GM06990 (cell line): ENCODE measurements at regions not wholly inside any gene's neighbourhood (a gene's known extent, or its start where the extent isn't known, plus 50 kb on each side); places are given as distances from the start of the nearest gene placed in this dataset.
A peak's percentile ranks its signal among the peaks of the same experiment; 100 is the strongest.

Source experiments
- DNase-seq: peaks from one replicate; pipeline ENCODE4 v3.0.0-alpha.2; 2011; ENCODE audit not compliant: insufficient read length; ENCODE audit errors: extremely low read depth
- H3K27me3 ChIP-seq: replicated peaks from 2 replicates; pipeline ENCODE4 v1.6.0; 2011; ENCODE audit warnings: low read length; ENCODE audit not compliant: control insufficient read depth, insufficient read depth
- H3K36me3 ChIP-seq: 2 replicates; pipeline ENCODE4 v1.5.1; 2011; ENCODE audit warnings: low read length; ENCODE audit not compliant: control insufficient read depth, insufficient read depth
- H3K4me3 ChIP-seq: replicated peaks from 2 replicates; pipeline ENCODE4 v1.5.1; 2011; ENCODE audit warnings: low read depth, mild to moderate bottlenecking, control low read depth, low read length
- CTCF ChIP-seq: IDR thresholded peaks from 2 replicates; pipeline ENCODE4 v1.5.1; 2011; ENCODE audit warnings: low read length, control low read depth, mild to moderate bottlenecking, inconsistent platforms; ENCODE audit not compliant: insufficient read depth, poor library complexity, severe bottlenecking

GRCh38 chr2:4353668-4354067 lies 650.3 kb downstream of the DCDC2C start:
- no peak for TF ChIP-seq CTCF
- no peaks in the 10 kb centered on the region for H3K27me3 ChIP-seq

GRCh38 chr2:4354164-4354563 lies 650.8 kb downstream of the DCDC2C start:
- no peak for DNase-seq

More at GRCh38 chr2:4353668-4354067, 650.3 kb downstream of the DCDC2C start:
- Histone ChIP-seq H3K4me3 (no peak overlapping the region), H3K36me3 (no peaks in the 10 kb centered on the region)
- DNase-seq: no peak

GRCh38 chr2:4354678-4355077 lies 651.3 kb downstream of the DCDC2C start:
- Histone ChIP-seq H3K27me3 (no peaks in the 10 kb centered on the region), H3K4me3 (no peak overlapping the region), H3K36me3 (no peaks in the 10 kb centered on the region)
- peak; percentile 18 for TF ChIP-seq CTCF
- DNase-seq: no peak

More at GRCh38 chr2:4354164-4354563, 650.8 kb downstream of the DCDC2C start:
- TF ChIP-seq CTCF: no peak
- H3K36me3 ChIP-seq: no peaks in the 10 kb centered on the region
- H3K4me3 ChIP-seq: no peak overlapping the region
- no peaks in the 10 kb centered on the region for H3K27me3 ChIP-seq

- Histone ChIP-seq H3K27me3 (no peaks in the 10 kb centered on the region), H3K36me3 (no peaks in the 10 kb centered on the region), H3K4me3 (no peak overlapping the region)
- TF ChIP-seq CTCF: no peak
- no peak for DNase-seq
Observed at GRCh38 chr2:4356109-4356508, 652.7 kb downstream of the DCDC2C start.

GRCh38 chr2:4356541-4356940 lies 653.2 kb downstream of the DCDC2C start:
- Histone ChIP-seq H3K27me3 (no peaks in the 10 kb centered on the region), H3K4me3 (no peak overlapping the region), H3K36me3 (no peaks in the 10 kb centered on the region)
- no peak for TF ChIP-seq CTCF
- DNase-seq: no peak

- no peak for TF ChIP-seq CTCF
- no peaks in the 10 kb centered on the region for H3K36me3 ChIP-seq
- no peak for DNase-seq
- H3K4me3 ChIP-seq: no peak overlapping the region
- no peaks in the 10 kb centered on the region for H3K27me3 ChIP-seq
Observed at GRCh38 chr2:4357121-4357520, 653.7 kb downstream of the DCDC2C start.
